ENCODE measurements at regions not wholly inside any gene's neighbourhood (a gene's known extent, or its start where the extent isn't known, plus 50 kb on each side); places are given as distances from the start of the nearest gene placed in this dataset.
"Not testable (repeated sequence)": the region's sequence is repeated elsewhere in the genome, so short reads cannot be mapped to it uniquely, and the experiment has no call there.

- ATAC-seq = no peak
- intact Hi-C loops (cut with DNase I) = no loop called here
- no peak for DNase-seq (ENCODE audit: missing footprints)
Observed at GRCh38 chr1:95778217-95778616, 544.2 kb downstream of the RWDD3 start.

GRCh38 chr1:95780836-95781235 is 546.8 kb downstream of the RWDD3 start:
- intact Hi-C loops (cut with DNase I) = no loop called here
- ATAC-seq = no peak
- no peak for DNase-seq (ENCODE audit: missing footprints)

- intact Hi-C loops (cut with DNase I) = no loop called here
- ATAC-seq = no peak
Observed at GRCh38 chr1:95790136-95790535, 556.1 kb downstream of the RWDD3 start.

GRCh38 chr1:95793893-95794292 is 559.9 kb downstream of the RWDD3 start:
- no peak for ATAC-seq
- intact Hi-C loops (cut with DNase I) = no loop called here
- DNase-seq (ENCODE audit: missing footprints) = no peak

More at GRCh38 chr1:95790136-95790535, 556.1 kb downstream of the RWDD3 start:
- DNase-seq (ENCODE audit: missing footprints) = no peak

- ATAC-seq; DNase-seq (ENCODE audit: missing footprints); intact Hi-C loops (cut with DNase I): not testable (repeated sequence)
Observed at GRCh38 chr1:95797761-95798160, 563.8 kb downstream of the RWDD3 start.

GRCh38 chr1:95806171-95806570 is 572.2 kb downstream of the RWDD3 start:
- DNase-seq (ENCODE audit: missing footprints) (no peak), ATAC-seq (no peak)
- intact Hi-C loops (cut with DNase I) = no loop called here

GRCh38 chr1:95809391-95809790 is 575.4 kb downstream of the RWDD3 start:
- intact Hi-C loops (cut with DNase I) = no loop called here
- ATAC-seq = no peak
- DNase-seq (ENCODE audit: missing footprints) = no peak

- intact Hi-C loops (cut with DNase I) = no loop called here
- DNase-seq (ENCODE audit: missing footprints) (no peak), ATAC-seq (no peak)
Observed at GRCh38 chr1:95815511-95815910, 581.5 kb downstream of the RWDD3 start.

- ATAC-seq = no peak
- no peak for DNase-seq (ENCODE audit: missing footprints)
- intact Hi-C loops (cut with DNase I) = no loop called here
Observed at GRCh38 chr1:95829556-95829955, 595.5 kb downstream of the RWDD3 start.

GRCh38 chr1:95832370-95832769 is 598.4 kb downstream of the RWDD3 start:
- ATAC-seq = no peak
- DNase-seq (ENCODE audit: missing footprints) = peak; percentile 59
- intact Hi-C loops (cut with DNase I) = no loop called here

GRCh38 chr1:95849439-95849838 is 615.4 kb downstream of the RWDD3 start:
- no peak for ATAC-seq
- DNase-seq (ENCODE audit: missing footprints) = no peak
- intact Hi-C loops (cut with DNase I) = no loop called here

- intact Hi-C loops (cut with DNase I) = no loop called here
- DNase-seq (ENCODE audit: missing footprints) (no peak), ATAC-seq (no peak)
Observed at GRCh38 chr1:95850165-95850649, 616.2 kb downstream of the RWDD3 start.

GRCh38 chr1:95850763-95851162 is 616.8 kb downstream of the RWDD3 start:
- intact Hi-C loops (cut with DNase I) = no loop called here
- ATAC-seq (no peak), DNase-seq (ENCODE audit: missing footprints) (no peak)

- intact Hi-C loops (cut with DNase I) = no loop called here
- DNase-seq (ENCODE audit: missing footprints) (peak; percentile 47), ATAC-seq (no peak)
Observed at GRCh38 chr1:95852483-95853070, 618.6 kb downstream of the RWDD3 start.

- DNase-seq (ENCODE audit: missing footprints) (peak; percentile 32), ATAC-seq (no peak)
- intact Hi-C loops (cut with DNase I) = no loop called here
Observed at GRCh38 chr1:95854457-95854856, 620.4 kb downstream of the RWDD3 start.

- ATAC-seq (no peak), DNase-seq (ENCODE audit: missing footprints) (no peak)
- intact Hi-C loops (cut with DNase I) = no loop called here
Observed at GRCh38 chr1:95863086-95863485, 629.1 kb downstream of the RWDD3 start.

GRCh38 chr1:95865769-95866168 is 631.8 kb downstream of the RWDD3 start:
- no peak for ATAC-seq
- no peak for DNase-seq (ENCODE audit: missing footprints)
- intact Hi-C loops (cut with DNase I) = no loop called here

- DNase-seq (ENCODE audit: missing footprints) (peak; percentile 30), ATAC-seq (no peak)
- intact Hi-C loops (cut with DNase I) = no loop called here
Observed at GRCh38 chr1:95876276-95876675, 642.3 kb downstream of the RWDD3 start.

GRCh38 chr1:95879498-95880050 is 645.6 kb downstream of the RWDD3 start:
- peak; percentile 22 for DNase-seq (ENCODE audit: missing footprints)
- no peak for ATAC-seq
- intact Hi-C loops (cut with DNase I) = no loop called here

- intact Hi-C loops (cut with DNase I) = no loop called here
- DNase-seq (ENCODE audit: missing footprints) (no peak), ATAC-seq (peak; percentile 63)
Observed at GRCh38 chr1:95888941-95889390, 655.0 kb downstream of the RWDD3 start.

- intact Hi-C loops (cut with DNase I) = no loop called here
- DNase-seq (ENCODE audit: missing footprints) (no peak), ATAC-seq (no peak)
Observed at GRCh38 chr1:95889400-95889799, 655.4 kb downstream of the RWDD3 start.

Measured in Right ventricle myocardium inferior (tissue), 1 donor.